Chondrocyte (in vitro differentiated cells): ENCODE measurements at regions not wholly inside any gene's neighbourhood (a gene's known extent, or its start where the extent isn't known, plus 50 kb on each side); places are given as distances from the start of the nearest gene placed in this dataset.

Source experiments
- DNase-seq: peaks from one replicate; pipeline ENCODE4 v3.0.0; 2021; ENCODE audit warnings: mixed read lengths, low spot score
- H3K27ac Mint-ChIP-seq: one replicate; pipeline ENCODE4 v1.8.0; 2021; ENCODE audit warnings: mild to moderate bottlenecking, moderate library complexity, mixed read lengths; ENCODE audit not compliant: unreplicated experiment
- H3K27me3 Mint-ChIP-seq: 2 replicates; pipeline ENCODE4 v1.8.0; 2021; ENCODE audit warnings: low read depth, mixed read lengths
- H3K36me3 Mint-ChIP-seq: 2 replicates; pipeline ENCODE4 v1.8.0; 2021; ENCODE audit warnings: low read depth, mixed read lengths
- H3K4me1 Mint-ChIP-seq: 2 replicates; pipeline ENCODE4 v1.8.0; 2021; ENCODE audit warnings: low read depth, mild to moderate bottlenecking, mixed read lengths
- H3K4me3 Mint-ChIP-seq: one replicate; pipeline ENCODE4 v1.8.0; 2021; ENCODE audit warnings: mild to moderate bottlenecking, moderate library complexity, mixed read lengths; ENCODE audit not compliant: unreplicated experiment
- H3K9me3 Mint-ChIP-seq: 2 replicates; pipeline ENCODE4 v1.8.0; 2021; ENCODE audit warnings: low read depth, mixed read lengths
- TF ChIP-seq, protein P1 (sequence below): fragments of 200-600 bp; sonication (generic); IDR thresholded peaks from 2 replicates; pipeline ENCODE4 v1.5.0; 2021; ENCODE audit warnings: antibody characterized with exemption, mild to moderate bottlenecking, moderate library complexity

DNA sequence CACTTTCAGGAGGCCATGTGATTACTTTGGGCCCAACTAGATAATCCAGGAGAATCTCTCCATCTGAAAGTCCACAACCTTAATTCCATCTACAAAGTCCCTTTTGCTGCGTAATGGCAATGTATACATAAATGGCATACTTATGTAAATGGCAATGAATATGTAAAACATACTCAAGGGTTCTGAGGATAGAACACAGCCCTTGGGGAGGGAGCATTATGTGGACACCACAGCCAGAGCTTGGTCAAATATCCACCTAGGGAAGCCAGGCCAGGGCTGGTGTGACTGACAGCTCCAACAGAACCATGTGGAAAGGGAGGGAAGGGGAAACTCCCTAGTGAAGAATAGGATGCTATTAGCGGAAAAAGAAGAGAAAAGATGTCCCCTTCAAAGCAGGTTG, 496.2 kb downstream of the COG6 start:
- TF ChIP-seq, protein P1, sequence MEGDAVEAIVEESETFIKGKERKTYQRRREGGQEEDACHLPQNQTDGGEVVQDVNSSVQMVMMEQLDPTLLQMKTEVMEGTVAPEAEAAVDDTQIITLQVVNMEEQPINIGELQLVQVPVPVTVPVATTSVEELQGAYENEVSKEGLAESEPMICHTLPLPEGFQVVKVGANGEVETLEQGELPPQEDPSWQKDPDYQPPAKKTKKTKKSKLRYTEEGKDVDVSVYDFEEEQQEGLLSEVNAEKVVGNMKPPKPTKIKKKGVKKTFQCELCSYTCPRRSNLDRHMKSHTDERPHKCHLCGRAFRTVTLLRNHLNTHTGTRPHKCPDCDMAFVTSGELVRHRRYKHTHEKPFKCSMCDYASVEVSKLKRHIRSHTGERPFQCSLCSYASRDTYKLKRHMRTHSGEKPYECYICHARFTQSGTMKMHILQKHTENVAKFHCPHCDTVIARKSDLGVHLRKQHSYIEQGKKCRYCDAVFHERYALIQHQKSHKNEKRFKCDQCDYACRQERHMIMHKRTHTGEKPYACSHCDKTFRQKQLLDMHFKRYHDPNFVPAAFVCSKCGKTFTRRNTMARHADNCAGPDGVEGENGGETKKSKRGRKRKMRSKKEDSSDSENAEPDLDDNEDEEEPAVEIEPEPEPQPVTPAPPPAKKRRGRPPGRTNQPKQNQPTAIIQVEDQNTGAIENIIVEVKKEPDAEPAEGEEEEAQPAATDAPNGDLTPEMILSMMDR: no peak
- H3K4me1 Mint-ChIP-seq: peaks cover 27% of the 10 kb centered on the region
- H3K27ac Mint-ChIP-seq: no peak overlapping the region
- DNase-seq: no peak
- no peaks in the 10 kb centered on the region for H3K27me3 Mint-ChIP-seq
- no peaks in the 10 kb centered on the region for H3K36me3 Mint-ChIP-seq
- H3K9me3 Mint-ChIP-seq: no peaks in the 10 kb centered on the region
- no peak overlapping the region for H3K4me3 Mint-ChIP-seq

DNA sequence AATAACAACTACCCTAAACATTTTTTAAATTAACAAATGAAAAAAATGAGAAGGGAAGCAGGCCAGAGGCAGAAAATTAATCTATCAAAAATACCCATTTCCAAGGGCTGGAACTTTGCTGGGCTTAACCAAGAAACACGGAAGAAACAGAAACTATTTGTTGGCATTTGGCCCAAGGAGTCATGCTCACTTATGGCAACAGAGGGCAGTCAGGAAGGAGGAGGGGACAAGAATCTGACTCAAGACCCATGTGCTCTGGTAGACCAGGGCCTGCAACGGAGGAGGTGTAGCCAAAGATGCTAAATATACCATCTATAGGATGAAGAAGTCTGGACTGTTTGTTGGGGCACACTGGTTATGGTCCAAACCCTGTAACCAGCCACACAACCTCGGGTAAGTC, 496.7 kb downstream of the COG6 start:
- Mint-ChIP-seq H3K9me3 (no peaks in the 10 kb centered on the region), H3K36me3 (no peaks in the 10 kb centered on the region), H3K27ac (no peak overlapping the region), H3K4me3 (no peak overlapping the region), H3K4me1 (peaks cover 23% of the 10 kb centered on the region), H3K27me3 (no peaks in the 10 kb centered on the region)
- no peak for DNase-seq
- TF ChIP-seq, protein P1: peak; percentile 43

DNA sequence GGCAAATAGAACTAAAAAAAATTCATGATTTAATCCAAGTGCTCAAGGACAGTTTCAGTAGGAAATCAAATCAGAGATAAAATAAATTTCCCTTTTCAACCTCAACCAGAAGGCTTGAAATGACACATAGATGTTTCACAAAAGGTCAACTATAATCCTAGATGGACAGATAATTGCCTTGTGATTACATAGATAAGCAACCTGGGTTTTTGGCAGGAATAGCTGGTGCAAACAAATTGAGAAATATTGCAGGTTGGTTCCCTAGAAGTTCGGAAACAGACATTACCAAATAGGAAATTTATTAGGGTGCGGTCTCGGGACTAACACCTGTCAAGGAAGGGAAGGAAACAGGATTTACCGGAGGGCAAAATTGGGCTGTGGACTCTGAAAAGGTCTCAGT, 497.5 kb downstream of the COG6 start:
- Mint-ChIP-seq H3K9me3 (no peaks in the 10 kb centered on the region), H3K27ac (no peak overlapping the region), H3K27me3 (no peaks in the 10 kb centered on the region), H3K4me1 (peaks cover 22% of the 10 kb centered on the region), H3K36me3 (no peaks in the 10 kb centered on the region), H3K4me3 (no peak overlapping the region)
- TF ChIP-seq, protein P1: no peak
- no peak for DNase-seq

DNA sequence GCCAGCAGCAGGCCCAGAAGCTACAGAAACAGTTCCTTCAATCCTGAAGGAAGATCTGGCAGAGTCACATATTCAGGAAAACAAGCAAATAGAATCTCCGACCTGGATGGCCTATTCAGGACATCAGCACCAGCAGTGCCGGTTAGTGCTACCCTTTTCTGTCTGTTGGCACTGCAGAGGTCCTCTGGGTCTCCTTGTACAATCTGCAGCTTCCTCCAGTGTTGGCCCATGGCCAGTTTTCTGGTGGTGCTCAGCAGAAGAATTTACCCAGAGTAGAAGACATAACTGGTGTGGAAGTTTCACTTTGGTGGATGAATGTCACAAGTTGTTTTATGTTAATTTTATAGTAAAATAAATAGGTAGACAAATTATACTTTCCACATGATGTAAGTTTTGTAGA, 498.1 kb downstream of the COG6 start:
- TF ChIP-seq, protein P1: no peak
- Mint-ChIP-seq H3K36me3 (no peaks in the 10 kb centered on the region), H3K27me3 (no peaks in the 10 kb centered on the region), H3K4me1 (peaks cover 22% of the 10 kb centered on the region), H3K27ac (no peak overlapping the region), H3K4me3 (no peak overlapping the region), H3K9me3 (no peaks in the 10 kb centered on the region)
- DNase-seq: no peak

DNA sequence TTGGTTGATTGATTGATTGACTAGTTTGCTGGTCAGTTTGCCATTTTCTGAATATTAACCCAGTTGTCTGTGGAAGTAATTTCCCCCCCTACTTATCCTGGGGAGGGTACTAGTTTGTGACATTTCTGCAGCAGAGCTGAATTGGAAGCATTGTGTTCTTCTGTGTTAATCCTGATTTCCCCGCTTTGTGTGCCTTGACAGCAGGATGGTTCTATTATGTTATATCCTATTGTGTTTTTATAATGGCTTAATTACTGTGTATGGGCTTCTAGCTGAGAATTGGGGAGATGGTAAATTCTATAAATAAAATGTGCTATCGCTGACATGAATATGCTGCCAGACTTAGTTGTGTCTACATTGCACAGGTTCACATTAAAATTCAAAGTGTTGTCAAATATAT, 499.7 kb downstream of the COG6 start:
- no peaks in the 10 kb centered on the region for H3K36me3 Mint-ChIP-seq
- H3K27me3 Mint-ChIP-seq: no peaks in the 10 kb centered on the region
- no peaks in the 10 kb centered on the region for H3K9me3 Mint-ChIP-seq
- H3K27ac Mint-ChIP-seq: no peak overlapping the region
- TF ChIP-seq, protein P1: no peak
- H3K4me1 Mint-ChIP-seq: peaks cover 11% of the 10 kb centered on the region
- DNase-seq: no peak
- no peak overlapping the region for H3K4me3 Mint-ChIP-seq
